ENCODE measurements at regions not wholly inside any gene's neighbourhood (a gene's known extent, or its start where the extent isn't known, plus 50 kb on each side); places are given as distances from the start of the nearest gene placed in this dataset.
"Not testable (repeated sequence)": the region's sequence is repeated elsewhere in the genome, so short reads cannot be mapped to it uniquely, and the experiment has no call there.

GRCh38 chr4:181777518-181777917 lies 465.7 kb upstream of the TENM3 start:
- no peak for DNase-seq (ENCODE audit: low read depth in 2 of 2)

- no peak for DNase-seq (ENCODE audit: low read depth in 2 of 2)
Measured at GRCh38 chr4:181784881-181785280, 458.3 kb upstream of the TENM3 start.

GRCh38 chr4:181792641-181793040 lies 450.6 kb upstream of the TENM3 start:
- no peak for DNase-seq (ENCODE audit: low read depth in 2 of 2)

GRCh38 chr4:181793096-181793495 lies 450.1 kb upstream of the TENM3 start:
- no peak for DNase-seq (ENCODE audit: low read depth in 2 of 2)

- no peak for DNase-seq (ENCODE audit: low read depth in 2 of 2)
Measured at GRCh38 chr4:181796502-181796901, 446.7 kb upstream of the TENM3 start.

- no peak for DNase-seq (ENCODE audit: low read depth in 2 of 2)
Measured at GRCh38 chr4:181798536-181798935, 444.7 kb upstream of the TENM3 start.

- no peak for DNase-seq (ENCODE audit: low read depth in 2 of 2)
Measured at GRCh38 chr4:181799561-181800069, 443.6 kb upstream of the TENM3 start.

- no peak for DNase-seq (ENCODE audit: low read depth in 2 of 2)
Measured at GRCh38 chr4:181802207-181802606, 441.0 kb upstream of the TENM3 start.

GRCh38 chr4:181807771-181808170 lies 435.4 kb upstream of the TENM3 start:
- no peak for DNase-seq (ENCODE audit: low read depth in 2 of 2)

GRCh38 chr4:181810711-181811110 lies 432.5 kb upstream of the TENM3 start:
- no peak for DNase-seq (ENCODE audit: low read depth in 2 of 2)

- DNase-seq (ENCODE audit: low read depth in 2 of 2) = not testable (repeated sequence)
Measured at GRCh38 chr4:181811550-181811949, 431.7 kb upstream of the TENM3 start.

GRCh38 chr4:181819946-181820345 lies 423.3 kb upstream of the TENM3 start:
- DNase-seq (ENCODE audit: low read depth in 2 of 2) = no peak

- no peak for DNase-seq (ENCODE audit: low read depth in 2 of 2)
Measured at GRCh38 chr4:181820553-181820952, 422.6 kb upstream of the TENM3 start.

GRCh38 chr4:181821039-181822004 lies 421.9 kb upstream of the TENM3 start:
- DNase-seq (ENCODE audit: low read depth in 2 of 2) = no peak

GRCh38 chr4:181822005-181822375 lies 421.2 kb upstream of the TENM3 start:
- DNase-seq (ENCODE audit: low read depth in 2 of 2) = no peak

- no peak for DNase-seq (ENCODE audit: low read depth in 2 of 2)
Measured at GRCh38 chr4:181823183-181823582, 420.0 kb upstream of the TENM3 start.

GRCh38 chr4:181823645-181824044 lies 419.6 kb upstream of the TENM3 start:
- no peak for DNase-seq (ENCODE audit: low read depth in 2 of 2)

- no peak for DNase-seq (ENCODE audit: low read depth in 2 of 2)
Measured at GRCh38 chr4:181825564-181825963, 417.6 kb upstream of the TENM3 start.

- DNase-seq (ENCODE audit: low read depth in 2 of 2) = no peak
Measured at GRCh38 chr4:181827246-181827645, 416.0 kb upstream of the TENM3 start.

- no peak for DNase-seq (ENCODE audit: low read depth in 2 of 2)
Measured at GRCh38 chr4:181830404-181831035, 412.7 kb upstream of the TENM3 start.

GRCh38 chr4:181834071-181834470 lies 409.1 kb upstream of the TENM3 start:
- DNase-seq (ENCODE audit: low read depth in 2 of 2) = no peak

- no peak for DNase-seq (ENCODE audit: low read depth in 2 of 2)
Measured at GRCh38 chr4:181835348-181835747, 407.9 kb upstream of the TENM3 start.

GRCh38 chr4:181838253-181838652 lies 404.9 kb upstream of the TENM3 start:
- no peak for DNase-seq (ENCODE audit: low read depth in 2 of 2)
